SH-SY5Y (cell line): ENCODE measurements at regions not wholly inside any gene's neighbourhood (a gene's known extent, or its start where the extent isn't known, plus 50 kb on each side); places are given as distances from the start of the nearest gene placed in this dataset.

Experiments
- GATA2 ChIP-seq: IDR thresholded peaks from 2 replicates; pipeline ENCODE4 v1.6.1; 2011; ENCODE audit warnings: mild to moderate bottlenecking, low read depth, low read length
- GATA3 ChIP-seq: IDR thresholded peaks from 2 replicates; pipeline ENCODE4 v1.6.1; 2011; ENCODE audit warnings: low read depth, mild to moderate bottlenecking, low read length, moderate library complexity

- TF ChIP-seq GATA2 (no peak), GATA3 (no peak)
Measured at GRCh38 chr2:118752762-118753429, 94.6 kb downstream of the EN1 start.

- TF ChIP-seq GATA2 (no peak), GATA3 (no peak)
Measured at GRCh38 chr2:118750959-118751565, 96.4 kb downstream of the EN1 start.

- no peak for TF ChIP-seq GATA3
- TF ChIP-seq GATA2: no peak
Measured at GRCh38 chr2:118748245-118748885, 99.1 kb downstream of the EN1 start.

DNA sequence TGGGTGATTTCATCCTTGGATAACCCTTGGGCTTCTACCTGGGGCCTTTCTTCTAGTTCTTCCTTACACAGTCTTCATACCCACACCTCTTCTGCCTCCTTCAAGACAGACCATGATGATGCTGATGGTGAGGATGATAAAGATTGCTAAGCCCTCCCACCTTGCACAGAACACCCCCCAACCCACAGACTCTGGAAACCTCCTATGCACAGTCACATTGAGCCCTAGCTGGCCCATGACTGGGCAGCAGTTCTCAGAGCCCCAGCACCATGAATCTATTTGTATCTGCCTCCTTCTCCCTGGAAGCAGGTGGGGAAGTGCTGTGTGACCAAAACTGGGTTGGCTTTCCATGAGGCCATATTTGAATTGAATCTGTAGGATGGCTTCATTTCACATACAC lies 99.8 kb downstream of the EN1 start:
- no peak for TF ChIP-seq GATA3
- TF ChIP-seq GATA2: no peak

DNA sequence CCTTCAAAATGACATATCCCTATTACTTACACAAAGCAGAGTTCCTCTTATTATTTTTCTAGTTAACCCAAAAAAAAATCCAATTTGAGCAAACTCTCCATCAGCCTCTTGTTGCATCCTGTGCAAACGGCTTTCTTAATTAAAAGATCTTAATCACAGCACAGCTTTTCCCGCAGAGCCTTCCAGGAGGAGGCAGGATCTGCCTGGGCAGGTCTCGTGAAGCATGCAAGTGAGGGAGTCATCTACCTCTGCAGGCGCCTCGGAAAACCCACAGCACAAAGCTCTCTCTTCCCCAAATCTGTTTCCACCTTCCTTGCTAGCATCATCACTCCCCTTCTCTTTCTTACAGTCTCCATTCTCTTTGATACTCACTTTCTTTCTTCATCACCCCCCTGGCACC lies 100.4 kb downstream of the EN1 start:
- no peak for TF ChIP-seq GATA2

GRCh38 chr2:118738524-118739308 lies 108.7 kb downstream of the EN1 start:
- TF ChIP-seq GATA2 (no peak), GATA3 (no peak)

GRCh38 chr2:118738106-118738505 lies 109.3 kb downstream of the EN1 start:
- no peak for TF ChIP-seq GATA3
- no peak for TF ChIP-seq GATA2

- TF ChIP-seq GATA2 (no peak), GATA3 (no peak)
Measured at GRCh38 chr2:118737684-118738083, 109.8 kb downstream of the EN1 start.

- TF ChIP-seq GATA3 (no peak), GATA2 (no peak)
Measured at GRCh38 chr2:118732432-118732831, 115.0 kb downstream of the EN1 start.

- TF ChIP-seq GATA2 (no peak), GATA3 (no peak)
Measured at GRCh38 chr2:118731413-118731812, 116.0 kb downstream of the EN1 start.

- no peak for TF ChIP-seq GATA2
- TF ChIP-seq GATA3: no peak
Measured at GRCh38 chr2:118730405-118730804, 117.0 kb downstream of the EN1 start.

DNA sequence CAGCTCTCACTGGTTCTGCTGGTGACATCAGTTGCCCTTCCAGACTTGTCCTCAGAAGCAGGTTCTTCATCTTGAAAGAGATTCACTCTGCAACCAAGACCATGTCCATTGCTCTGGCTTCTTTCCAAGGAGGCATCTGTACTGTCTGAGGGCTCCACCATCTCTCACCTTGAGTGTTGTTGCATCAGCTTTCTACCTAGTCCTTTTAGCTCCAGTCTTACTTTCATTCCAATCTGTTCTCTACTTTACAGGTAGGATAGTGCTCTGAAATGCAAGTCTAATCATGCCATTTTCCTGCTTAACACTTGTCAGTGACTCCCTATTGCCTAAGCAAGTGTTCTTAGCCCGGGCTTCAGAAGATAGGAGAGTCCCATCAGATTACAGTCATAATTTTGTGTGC lies 117.7 kb downstream of the EN1 start:
- TF ChIP-seq GATA3 (no peak), GATA2 (no peak)

GRCh38 chr2:118728984-118729383 lies 118.5 kb downstream of the EN1 start:
- TF ChIP-seq GATA2 (no peak), GATA3 (no peak)

DNA sequence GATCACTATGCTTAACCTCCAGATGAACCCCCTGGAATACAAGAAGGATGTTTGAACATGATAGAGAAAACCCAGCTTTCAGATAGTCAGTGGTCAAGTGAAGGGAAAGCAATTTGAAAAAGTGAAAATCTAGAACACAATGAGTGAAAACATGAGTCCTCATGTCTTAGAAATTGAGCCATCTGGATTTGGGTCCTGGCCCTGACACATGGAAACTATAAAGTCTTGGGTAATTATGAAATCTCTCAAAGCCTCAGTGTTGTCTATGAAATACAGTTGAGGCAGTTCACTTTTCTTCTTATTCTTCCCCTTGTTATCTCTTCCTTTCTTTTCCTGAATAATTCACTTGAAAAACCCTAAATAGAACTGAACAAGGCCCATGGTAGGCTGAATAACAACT lies 120.6 kb downstream of the EN1 start:
- TF ChIP-seq GATA3 (no peak), GATA2 (no peak)
